Epidermal melanocyte (primary cell): ENCODE measurements at regions not wholly inside any gene's neighbourhood (a gene's known extent, or its start where the extent isn't known, plus 50 kb on each side); places are given as distances from the start of the nearest gene placed in this dataset.

ENCODE experiments used
- DNase-seq: peaks from one replicate; pipeline ENCODE4 v3.0.0; 2011; ENCODE audit warnings: low spot score; ENCODE audit not compliant: insufficient read length

GRCh38 chr2:220521551-220521950, 894.1 kb downstream of the SLC4A3 start:
- DNase-seq = no peak

GRCh38 chr2:220528180-220528675, 900.8 kb downstream of the SLC4A3 start:
- DNase-seq = no peak

GRCh38 chr2:220531216-220531615, 903.8 kb downstream of the SLC4A3 start:
- DNase-seq = no peak

DNA sequence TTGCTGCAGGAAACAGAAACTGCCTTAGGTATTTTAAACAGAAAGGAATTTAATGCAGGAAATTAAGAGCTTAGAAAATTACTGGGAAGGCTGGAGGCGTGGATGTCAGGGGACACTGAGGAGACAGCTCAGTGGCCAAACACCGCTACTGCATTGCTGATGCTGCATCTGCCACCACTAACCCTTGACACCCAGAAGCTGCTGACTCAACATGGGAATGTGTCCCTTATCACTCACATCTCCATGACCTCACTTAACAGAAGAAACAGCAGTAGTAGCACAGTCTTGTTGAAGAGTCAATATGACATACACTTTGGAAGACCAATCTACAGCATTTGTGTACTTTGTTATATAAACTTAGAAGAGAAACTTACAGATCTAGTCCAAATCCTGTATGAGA, 906.1 kb downstream of the SLC4A3 start:
- no peak for DNase-seq

DNA sequence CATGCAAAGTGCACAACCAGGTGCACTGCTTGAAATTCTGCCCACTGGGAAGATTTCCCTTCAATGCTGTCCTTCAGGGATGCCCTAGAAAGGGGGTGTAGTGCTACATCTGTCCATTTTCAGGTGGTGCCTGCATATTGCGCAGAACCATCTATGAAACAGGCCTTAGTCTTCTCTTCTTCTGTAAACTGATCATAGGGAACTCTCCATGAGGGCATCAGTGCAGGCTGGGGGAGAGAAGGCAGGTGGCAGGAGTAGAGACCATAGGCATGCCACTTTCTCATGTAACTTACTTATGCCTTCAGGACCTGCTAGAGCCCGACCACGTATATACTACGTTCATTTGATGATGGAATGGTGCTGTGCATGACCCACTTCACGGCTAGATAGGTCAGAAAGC, 912.1 kb downstream of the SLC4A3 start:
- DNase-seq = no peak

DNA sequence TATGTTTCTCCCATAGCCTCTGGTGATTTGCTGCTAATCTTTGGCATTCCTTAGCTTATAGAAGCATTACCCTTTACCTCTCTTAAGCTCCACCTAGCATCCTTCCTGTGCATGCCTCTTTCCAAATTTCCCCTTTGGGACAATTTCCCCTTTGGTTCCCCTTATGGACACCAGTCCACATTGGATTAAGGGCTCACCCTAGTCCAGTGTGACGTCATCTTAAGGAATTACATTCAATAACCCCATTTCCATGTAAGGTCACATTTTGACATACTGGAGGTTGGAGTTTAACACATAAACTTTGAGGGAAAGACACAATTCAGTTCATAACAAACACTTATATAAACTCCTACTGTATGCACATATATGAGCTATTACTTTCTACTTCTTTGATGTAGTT, 916.6 kb downstream of the SLC4A3 start:
- no peak for DNase-seq

- DNase-seq = no peak
These were observed 923.7 kb downstream of the SLC4A3 start for GRCh38 chr2:220550995-220551700.

DNA sequence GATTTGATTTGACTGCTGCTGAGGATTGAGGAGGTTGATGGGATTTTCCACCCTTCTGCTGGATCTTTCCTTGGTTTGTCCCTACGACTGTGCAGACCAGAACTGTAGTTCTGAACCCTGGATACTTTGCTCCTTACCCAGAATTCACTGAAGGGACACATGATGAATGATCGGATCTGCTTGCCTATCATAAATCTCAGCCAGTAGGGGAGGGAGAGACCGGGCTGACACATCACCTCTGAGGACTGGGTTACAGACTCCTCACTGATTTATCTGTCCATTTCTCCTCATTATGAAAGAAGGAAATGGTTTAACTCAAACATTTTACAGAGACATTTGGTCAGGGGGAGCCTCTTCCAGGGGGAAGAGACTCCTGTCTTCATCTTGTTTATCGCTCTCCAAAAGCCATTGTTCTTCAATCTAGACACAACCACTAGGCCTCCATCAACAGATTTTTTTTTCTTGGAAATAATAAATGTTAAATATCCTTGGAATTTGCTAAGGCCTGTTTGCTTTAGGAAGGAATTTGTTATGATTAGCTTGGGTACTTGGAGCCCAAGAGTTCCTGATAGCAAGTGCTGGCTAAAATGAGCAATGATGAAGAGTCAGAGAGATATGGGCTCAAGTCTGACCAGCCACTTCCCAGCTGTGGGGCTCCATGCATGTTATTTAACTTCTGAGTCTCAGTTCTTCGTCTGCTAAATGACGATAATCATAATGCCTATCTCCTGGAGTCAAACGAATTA, 925.5 kb downstream of the SLC4A3 start:
- no peak for DNase-seq

- DNase-seq = no peak
These were observed 928.7 kb downstream of the SLC4A3 start for GRCh38 chr2:220555961-220556630.

DNA sequence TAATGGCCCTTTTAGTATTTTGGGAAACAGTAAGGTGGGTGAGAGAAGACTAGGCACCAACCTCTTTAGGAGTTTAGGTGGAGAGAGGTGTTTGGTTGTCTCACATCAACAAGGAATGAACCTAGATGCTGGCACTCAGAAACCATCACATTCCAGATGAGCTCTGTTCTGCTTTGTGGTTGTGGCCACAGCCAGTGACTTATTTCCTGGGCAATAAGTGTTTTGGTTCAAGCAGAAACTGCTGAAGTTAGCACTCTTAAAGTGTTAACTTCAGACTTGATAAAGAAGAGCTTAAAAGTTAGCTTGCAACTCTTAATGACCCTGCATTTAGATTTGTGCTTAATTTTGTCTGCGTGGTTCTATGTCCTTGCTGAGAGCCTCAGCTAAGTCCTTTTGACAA, 929.2 kb downstream of the SLC4A3 start:
- no peak for DNase-seq

DNA sequence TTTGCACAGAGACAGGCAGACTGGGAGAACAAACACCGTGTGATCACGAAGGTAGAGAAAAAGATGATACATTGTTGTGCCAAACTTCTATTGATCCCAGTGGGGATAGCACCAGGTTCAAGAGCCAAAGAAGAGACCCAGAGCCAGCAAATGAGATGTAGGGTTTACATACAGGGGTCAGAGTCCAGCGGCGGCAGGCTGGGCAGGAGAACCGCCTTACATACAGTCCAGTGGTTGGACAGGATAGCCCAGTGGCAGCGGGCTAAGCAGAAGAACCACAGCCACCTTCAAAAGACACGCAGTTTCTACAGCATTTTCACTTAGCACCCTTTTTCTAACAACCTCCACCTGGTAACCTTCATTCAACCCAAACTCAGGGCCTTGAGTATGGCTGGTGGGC, 932.8 kb downstream of the SLC4A3 start:
- DNase-seq = no peak

DNA sequence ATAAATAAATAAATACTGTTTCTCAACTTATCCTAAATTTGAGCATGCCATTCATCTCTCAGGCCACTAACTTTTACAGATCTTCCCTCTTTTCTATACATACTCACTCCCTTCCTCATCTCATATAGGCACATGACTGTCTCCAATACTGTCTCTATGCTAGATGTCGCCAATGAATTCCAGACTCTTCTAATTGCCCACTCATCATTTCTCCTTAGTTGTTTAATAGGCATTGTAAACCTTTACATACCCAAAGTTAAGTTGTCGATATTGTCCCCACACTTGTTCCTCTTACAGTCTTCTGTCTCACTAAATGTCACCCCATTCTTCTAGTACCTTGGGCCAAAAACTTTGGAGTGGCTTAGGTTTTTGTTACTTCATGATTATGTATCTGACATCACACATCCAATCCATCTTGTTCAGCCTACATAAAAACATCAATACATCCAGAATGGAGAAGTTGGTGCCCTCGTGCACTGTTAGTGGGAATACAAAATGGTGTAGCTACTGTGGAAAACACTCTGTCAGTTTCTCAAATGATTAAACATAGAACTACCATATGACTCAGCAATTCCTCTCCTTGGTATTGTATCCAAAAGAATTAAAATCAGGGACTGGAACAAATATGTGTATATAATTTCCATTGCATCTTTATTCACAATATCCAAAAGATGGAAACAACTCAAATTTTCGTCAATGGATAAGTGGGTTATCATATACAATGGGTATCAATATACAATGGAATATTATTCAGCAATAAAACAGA, 935.1 kb downstream of the SLC4A3 start:
- DNase-seq = no peak

DNA sequence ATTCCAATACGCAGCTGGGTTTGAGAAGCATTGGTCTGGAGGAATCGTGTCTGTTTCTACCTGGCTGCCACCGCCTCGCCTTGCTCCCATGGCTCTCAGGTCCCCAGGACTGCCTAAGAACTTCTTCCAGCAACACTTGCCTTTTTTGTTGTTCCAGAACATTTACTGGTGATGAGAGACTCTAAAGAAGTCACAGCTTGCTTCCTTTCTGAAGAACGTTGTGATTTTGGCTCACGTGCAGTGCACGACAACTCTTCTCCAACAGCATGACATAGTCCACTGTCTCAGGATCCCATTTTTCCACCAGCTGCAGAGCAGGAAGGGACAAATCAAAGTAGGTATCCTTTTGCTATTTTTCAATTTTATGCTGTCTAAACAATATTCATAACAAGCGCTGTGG, 940.9 kb downstream of the SLC4A3 start:
- no peak for DNase-seq

GRCh38 chr2:220569112-220569897, 941.9 kb downstream of the SLC4A3 start:
- DNase-seq = no peak

GRCh38 chr2:220572385-220572784, 945.0 kb downstream of the SLC4A3 start:
- no peak for DNase-seq

GRCh38 chr2:220574038-220574437, 946.6 kb downstream of the SLC4A3 start:
- no peak for DNase-seq

DNA sequence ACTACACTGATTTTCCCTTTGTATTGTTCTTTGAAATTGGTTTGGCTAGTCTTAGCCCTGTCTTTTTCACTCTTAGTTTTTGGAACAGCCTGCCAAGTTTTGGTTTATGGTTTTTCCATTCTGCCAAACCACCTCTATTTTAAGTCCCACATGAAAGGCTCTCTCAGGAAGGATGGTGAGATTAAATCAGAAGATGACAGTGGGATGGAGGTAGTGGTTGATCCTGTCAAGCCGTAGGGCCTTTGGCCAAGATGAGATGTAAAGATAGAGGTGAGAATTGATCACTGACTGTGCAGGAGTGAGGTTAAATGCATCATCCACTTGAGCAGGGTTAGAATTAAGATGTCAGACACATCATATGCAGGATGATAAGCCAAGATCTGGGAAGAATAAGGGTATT, 948.5 kb downstream of the SLC4A3 start:
- DNase-seq = no peak

- DNase-seq = no peak
These were observed 952.0 kb downstream of the SLC4A3 start for GRCh38 chr2:220579452-220579851.

- DNase-seq = no peak
These were observed 952.7 kb downstream of the SLC4A3 start for GRCh38 chr2:220580113-220580512.

GRCh38 chr2:220583725-220584124, 956.3 kb downstream of the SLC4A3 start:
- DNase-seq = no peak

- no peak for DNase-seq
These were observed 957.8 kb downstream of the SLC4A3 start for GRCh38 chr2:220585241-220585640.
